ENCODE measurements at regions not wholly inside any gene's neighbourhood (a gene's known extent, or its start where the extent isn't known, plus 50 kb on each side); places are given as distances from the start of the nearest gene placed in this dataset.

DNA sequence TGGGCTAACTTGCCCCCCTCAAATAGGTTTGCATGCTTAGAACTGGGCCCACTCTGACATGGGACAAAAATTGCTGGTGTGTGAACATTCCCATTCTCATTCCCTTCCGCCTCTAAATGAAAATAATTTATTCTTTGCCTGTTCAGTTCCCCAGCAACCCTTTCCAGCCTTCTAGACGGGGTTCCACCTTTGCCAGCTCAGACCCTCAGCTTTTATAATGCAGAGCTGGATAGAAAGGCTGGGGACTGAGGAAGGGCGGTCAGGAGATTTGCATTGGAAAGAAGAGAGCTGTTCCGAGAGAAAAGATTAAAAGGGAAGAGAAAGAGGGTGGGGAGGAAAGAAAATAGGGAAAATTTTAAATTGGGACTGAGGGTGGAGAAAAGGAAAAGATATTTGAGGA is 151.1 kb upstream of the WSCD1 start:
- TF ChIP-seq, protein P1, sequence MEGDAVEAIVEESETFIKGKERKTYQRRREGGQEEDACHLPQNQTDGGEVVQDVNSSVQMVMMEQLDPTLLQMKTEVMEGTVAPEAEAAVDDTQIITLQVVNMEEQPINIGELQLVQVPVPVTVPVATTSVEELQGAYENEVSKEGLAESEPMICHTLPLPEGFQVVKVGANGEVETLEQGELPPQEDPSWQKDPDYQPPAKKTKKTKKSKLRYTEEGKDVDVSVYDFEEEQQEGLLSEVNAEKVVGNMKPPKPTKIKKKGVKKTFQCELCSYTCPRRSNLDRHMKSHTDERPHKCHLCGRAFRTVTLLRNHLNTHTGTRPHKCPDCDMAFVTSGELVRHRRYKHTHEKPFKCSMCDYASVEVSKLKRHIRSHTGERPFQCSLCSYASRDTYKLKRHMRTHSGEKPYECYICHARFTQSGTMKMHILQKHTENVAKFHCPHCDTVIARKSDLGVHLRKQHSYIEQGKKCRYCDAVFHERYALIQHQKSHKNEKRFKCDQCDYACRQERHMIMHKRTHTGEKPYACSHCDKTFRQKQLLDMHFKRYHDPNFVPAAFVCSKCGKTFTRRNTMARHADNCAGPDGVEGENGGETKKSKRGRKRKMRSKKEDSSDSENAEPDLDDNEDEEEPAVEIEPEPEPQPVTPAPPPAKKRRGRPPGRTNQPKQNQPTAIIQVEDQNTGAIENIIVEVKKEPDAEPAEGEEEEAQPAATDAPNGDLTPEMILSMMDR (IDR thresholded peaks at IDR 0.05; ENCODE audit: borderline replicate concordance, extremely low read depth, low read length, poor library complexity, severe bottlenecking), result no peak
- TF ChIP-seq EZH2 (IDR thresholded peaks at IDR 0.05; ENCODE audit: borderline replicate concordance, low read depth, low read length, severe bottlenecking), result no peak
